ENCODE measurements at regions not wholly inside any gene's neighbourhood (a gene's known extent, or its start where the extent isn't known, plus 50 kb on each side); places are given as distances from the start of the nearest gene placed in this dataset.

- TF ChIP-seq CTCF (optimal IDR thresholded peaks at IDR 0.05 in 1 of 3, IDR thresholded peaks at IDR 0.05 in 1 of 3, conservative IDR thresholded peaks at IDR 0.05 in 1 of 3; ENCODE audit: extremely low read depth in 1 of 3, insufficient read depth in 2 of 3, low read length in 3 of 3) (no peak), EZH2 (IDR thresholded peaks at IDR 0.05; ENCODE audit: low read length) (no peak)
Observed at GRCh38 chr7:95675632-95676031, 79.3 kb upstream of the PDK4 start.
